ENCODE measurements at regions not wholly inside any gene's neighbourhood (a gene's known extent, or its start where the extent isn't known, plus 50 kb on each side); places are given as distances from the start of the nearest gene placed in this dataset.

- intact Hi-C loops (cut with DNase I) = no loop called here
- peaks cover 0 to 2% of the 10 kb centered on the region in 2 donors for H3K4me1 ChIP-seq
- DNase-seq = no peak
- no peaks in the 10 kb centered on the region for H3K36me3 ChIP-seq
- H3K27me3 ChIP-seq = no peaks in the 10 kb centered on the region
- TF ChIP-seq, protein P1, sequence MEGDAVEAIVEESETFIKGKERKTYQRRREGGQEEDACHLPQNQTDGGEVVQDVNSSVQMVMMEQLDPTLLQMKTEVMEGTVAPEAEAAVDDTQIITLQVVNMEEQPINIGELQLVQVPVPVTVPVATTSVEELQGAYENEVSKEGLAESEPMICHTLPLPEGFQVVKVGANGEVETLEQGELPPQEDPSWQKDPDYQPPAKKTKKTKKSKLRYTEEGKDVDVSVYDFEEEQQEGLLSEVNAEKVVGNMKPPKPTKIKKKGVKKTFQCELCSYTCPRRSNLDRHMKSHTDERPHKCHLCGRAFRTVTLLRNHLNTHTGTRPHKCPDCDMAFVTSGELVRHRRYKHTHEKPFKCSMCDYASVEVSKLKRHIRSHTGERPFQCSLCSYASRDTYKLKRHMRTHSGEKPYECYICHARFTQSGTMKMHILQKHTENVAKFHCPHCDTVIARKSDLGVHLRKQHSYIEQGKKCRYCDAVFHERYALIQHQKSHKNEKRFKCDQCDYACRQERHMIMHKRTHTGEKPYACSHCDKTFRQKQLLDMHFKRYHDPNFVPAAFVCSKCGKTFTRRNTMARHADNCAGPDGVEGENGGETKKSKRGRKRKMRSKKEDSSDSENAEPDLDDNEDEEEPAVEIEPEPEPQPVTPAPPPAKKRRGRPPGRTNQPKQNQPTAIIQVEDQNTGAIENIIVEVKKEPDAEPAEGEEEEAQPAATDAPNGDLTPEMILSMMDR (IDR thresholded peaks at IDR 0.05) = no peak
- no peak for TF ChIP-seq POLR2A (IDR thresholded peaks at IDR 0.05)
- no peaks in the 10 kb centered on the region for H3K9me3 ChIP-seq
- H3K27ac ChIP-seq = no peak overlapping the region
- WGBS, 2 donors = 96% methylated on average over 6 to 21 of the region's 22 CpGs
- H3K4me3 ChIP-seq (replicated peaks in 1 of 3) = no peak overlapping the region
Measured at GRCh38 chr7:68535266-68535665, 1063.0 kb upstream of the AUTS2 start.

GRCh38 chr7:68537051-68537773, 1061.1 kb upstream of the AUTS2 start:
- no peaks in the 10 kb centered on the region for H3K4me1 ChIP-seq
- H3K9me3 ChIP-seq = no peaks in the 10 kb centered on the region
- H3K4me3 ChIP-seq (replicated peaks in 1 of 3) = no peak overlapping the region
- 87 to 90% methylated on average over 6 of the region's 6 CpGs for WGBS, 2 donors
- H3K36me3 ChIP-seq = no peaks in the 10 kb centered on the region
- no peak overlapping the region for H3K27ac ChIP-seq
- no peaks in the 10 kb centered on the region for H3K27me3 ChIP-seq
- intact Hi-C loops (cut with DNase I) = no loop called here
- DNase-seq = no peak
- no peak for TF ChIP-seq POLR2A (IDR thresholded peaks at IDR 0.05)
- TF ChIP-seq, protein P1 (IDR thresholded peaks at IDR 0.05) = no peak

DNA sequence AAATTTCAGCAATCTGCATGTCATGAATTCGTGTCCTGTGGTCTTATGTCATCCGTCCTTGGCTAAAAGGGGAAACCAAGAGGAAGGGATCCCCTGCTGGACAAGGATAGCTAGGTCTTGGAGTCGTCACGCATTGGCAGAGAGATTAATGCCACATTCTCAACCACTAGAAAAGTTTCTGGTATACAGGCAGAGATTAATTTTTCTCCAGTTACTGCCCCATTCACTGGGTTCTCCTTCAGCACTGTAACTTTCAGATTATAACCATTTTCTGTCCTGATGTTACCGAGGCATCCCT, 1060.6 kb upstream of the AUTS2 start:
- Histone ChIP-seq H3K36me3 (no peaks in the 10 kb centered on the region), H3K27ac (no peak overlapping the region), H3K4me3 (replicated peaks in 1 of 3) (no peak overlapping the region), H3K4me1 (no peaks in the 10 kb centered on the region), H3K27me3 (no peaks in the 10 kb centered on the region), H3K9me3 (no peaks in the 10 kb centered on the region)
- 82 to 87% methylated on average over 5 of the region's 5 CpGs for WGBS, 2 donors
- intact Hi-C loops (cut with DNase I) = no loop called here
- no peak for DNase-seq
- TF ChIP-seq POLR2A (IDR thresholded peaks at IDR 0.05) = no peak
- TF ChIP-seq, protein P1 (IDR thresholded peaks at IDR 0.05) = no peak

DNA sequence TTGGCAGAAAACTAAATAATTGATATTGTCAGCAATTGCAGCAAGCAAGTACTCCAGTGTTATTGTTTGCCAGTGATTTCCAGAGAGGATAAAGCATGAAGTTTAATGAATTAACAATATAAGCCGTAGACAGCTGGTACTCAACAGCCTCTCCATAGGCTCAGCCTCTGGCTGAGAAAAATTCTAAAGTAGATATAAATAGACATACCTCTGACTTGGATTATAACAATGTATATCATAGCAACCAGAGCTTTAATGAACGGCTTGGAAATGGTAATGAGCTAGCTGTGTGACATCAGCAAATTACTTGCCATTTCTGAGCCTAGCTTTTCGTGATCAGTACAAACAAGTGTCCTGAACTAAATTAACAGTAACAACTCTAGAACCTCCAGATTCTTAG, 1055.4 kb upstream of the AUTS2 start:
- intact Hi-C loops (cut with DNase I) = no loop called here
- WGBS, 2 donors = 76 to 80% methylated on average over 3 of the region's 3 CpGs

GRCh38 chr7:68544851-68545250, 1053.4 kb upstream of the AUTS2 start:
- intact Hi-C loops (cut with DNase I) = no loop called here

More for the DNA sequence above, 1055.4 kb upstream of the AUTS2 start:
- Histone ChIP-seq H3K27me3 (no peaks in the 10 kb centered on the region), H3K4me3 (replicated peaks in 1 of 3) (no peak overlapping the region), H3K27ac (no peak overlapping the region), H3K4me1 (no peaks in the 10 kb centered on the region), H3K36me3 (no peaks in the 10 kb centered on the region), H3K9me3 (no peaks in the 10 kb centered on the region)
- no peak for DNase-seq
- TF ChIP-seq, protein P1 (IDR thresholded peaks at IDR 0.05) = no peak
- no peak for TF ChIP-seq POLR2A (IDR thresholded peaks at IDR 0.05)

More at GRCh38 chr7:68544851-68545250, 1053.4 kb upstream of the AUTS2 start:
- Histone ChIP-seq H3K27me3 (no peaks in the 10 kb centered on the region), H3K9me3 (no peaks in the 10 kb centered on the region), H3K27ac (no peak overlapping the region), H3K4me1 (no peaks in the 10 kb centered on the region), H3K36me3 (no peaks in the 10 kb centered on the region), H3K4me3 (replicated peaks in 1 of 3) (no peak overlapping the region)
- no peak for DNase-seq
- no peak for TF ChIP-seq POLR2A (IDR thresholded peaks at IDR 0.05)
- TF ChIP-seq, protein P1 (IDR thresholded peaks at IDR 0.05) = no peak
- whole genome bisulfite sequencing, 2 donors = 84 to 89% methylated on average over 4 of the region's 4 CpGs
